ENCODE measurements at regions not wholly inside any gene's neighbourhood (a gene's known extent, or its start where the extent isn't known, plus 50 kb on each side); places are given as distances from the start of the nearest gene placed in this dataset.
"Not testable (repeated sequence)": the region's sequence is repeated elsewhere in the genome, so short reads cannot be mapped to it uniquely, and the experiment has no call there.

DNA sequence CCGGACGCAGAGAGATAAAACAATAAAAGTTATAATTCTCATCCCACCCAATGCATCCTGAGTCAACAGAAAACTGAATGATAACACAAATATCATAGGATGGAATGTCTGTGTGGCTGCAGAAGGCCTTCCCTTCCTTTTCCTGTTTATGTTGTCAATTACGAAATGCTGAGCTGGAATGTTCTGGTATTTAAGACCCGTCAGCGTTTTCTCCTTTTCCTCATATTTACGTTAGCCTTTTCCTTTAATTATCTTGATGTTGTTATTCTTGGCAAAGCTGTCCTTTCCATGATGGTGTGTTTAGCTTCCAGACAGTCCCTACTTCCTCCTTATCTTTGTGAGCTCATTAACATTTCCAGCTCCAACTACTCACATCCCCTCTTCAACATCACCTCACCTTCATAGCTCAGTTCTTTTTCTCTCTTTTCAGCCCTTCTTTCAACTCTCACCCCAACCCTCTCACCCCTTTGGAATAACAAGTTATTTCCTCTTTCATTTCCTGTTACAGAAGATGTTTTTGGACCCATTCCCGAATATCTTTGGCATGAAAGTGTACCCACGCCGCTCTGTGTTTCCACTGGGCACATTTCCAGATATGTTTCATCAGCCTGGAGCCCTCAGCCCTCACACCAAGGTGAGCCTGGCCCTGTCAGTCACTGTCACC lies 221.6 kb downstream of the NR2F1-AS1 start:
- DNase-seq: peak; percentile 65

DNA sequence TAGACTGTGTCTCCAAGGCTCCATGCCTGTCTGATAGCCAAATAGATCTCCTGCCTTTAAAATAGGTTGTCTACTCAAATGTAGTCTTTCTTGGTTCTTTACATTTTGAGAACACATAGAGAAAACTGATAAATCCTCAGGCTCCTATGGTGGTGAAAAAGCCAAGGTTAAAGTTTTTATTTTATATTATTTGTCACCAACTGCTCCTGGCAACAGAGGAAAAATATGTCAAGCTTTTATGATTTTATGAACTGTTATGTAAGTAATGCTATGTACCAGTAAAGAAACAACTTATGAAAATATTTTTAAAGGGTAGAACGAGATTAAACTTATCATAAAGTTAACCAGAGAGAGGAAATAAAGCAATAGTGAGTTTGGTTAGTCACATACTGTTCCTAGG lies 222.8 kb downstream of the NR2F1-AS1 start:
- DNase-seq: peak; percentile 39

DNA sequence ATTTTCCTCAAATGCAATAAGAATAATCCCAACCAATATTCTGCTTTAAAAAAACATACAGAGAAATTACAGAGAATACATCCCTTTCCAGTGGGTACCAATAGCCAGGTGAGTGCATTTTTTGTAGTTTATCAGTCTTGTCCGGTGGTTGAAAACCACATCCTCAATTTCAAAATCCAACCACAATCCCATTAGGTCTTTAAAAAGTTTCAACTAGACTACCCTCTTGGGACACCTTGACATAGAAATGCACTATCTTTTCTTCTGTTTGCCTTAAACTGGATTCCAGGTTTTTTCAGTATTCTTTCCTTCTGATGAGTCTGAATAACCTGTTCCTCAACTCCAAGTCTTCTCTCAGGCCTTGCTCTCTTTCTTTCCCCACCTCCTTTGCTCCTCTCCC lies 223.3 kb downstream of the NR2F1-AS1 start:
- no peak for DNase-seq

DNA sequence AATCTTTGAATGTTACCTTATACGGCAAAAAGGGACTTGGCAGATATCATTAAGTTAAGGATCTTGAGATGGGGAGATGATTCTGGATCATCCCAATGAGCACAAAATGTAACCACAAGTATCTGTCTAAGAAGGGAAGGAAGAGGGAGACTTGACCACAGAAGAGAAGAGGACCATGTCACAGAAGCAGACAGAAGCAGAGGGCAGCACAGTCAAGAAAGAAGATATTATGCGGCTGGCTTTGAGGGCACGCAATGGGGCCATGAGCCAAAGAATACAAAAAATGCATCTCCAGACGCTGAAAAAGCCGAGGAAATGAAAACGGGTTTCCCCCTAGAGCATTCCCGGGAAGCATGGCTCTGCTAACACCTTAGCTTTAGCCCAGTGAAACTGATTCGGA lies 225.3 kb downstream of the NR2F1-AS1 start:
- DNase-seq: no peak

DNA sequence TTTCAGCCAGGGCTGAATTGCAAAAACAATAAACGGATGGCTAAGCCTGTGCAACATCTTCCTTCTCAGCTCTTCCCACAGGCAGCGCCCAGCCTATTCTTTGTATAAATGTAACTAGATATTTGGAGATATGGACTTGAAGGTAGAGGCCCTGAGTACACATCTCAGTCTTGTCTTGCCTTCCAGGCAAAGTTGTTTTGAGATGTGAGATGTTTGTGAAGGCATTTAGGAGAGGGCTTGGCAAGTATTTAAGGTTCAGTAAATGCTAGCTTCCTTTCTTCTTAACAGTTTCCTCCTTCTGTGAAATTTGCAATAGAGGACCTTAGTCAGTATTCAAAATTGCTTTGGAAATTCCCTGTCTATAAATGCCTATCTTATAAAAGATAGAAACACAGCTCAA lies 228.8 kb downstream of the NR2F1-AS1 start:
- DNase-seq: no peak

DNA sequence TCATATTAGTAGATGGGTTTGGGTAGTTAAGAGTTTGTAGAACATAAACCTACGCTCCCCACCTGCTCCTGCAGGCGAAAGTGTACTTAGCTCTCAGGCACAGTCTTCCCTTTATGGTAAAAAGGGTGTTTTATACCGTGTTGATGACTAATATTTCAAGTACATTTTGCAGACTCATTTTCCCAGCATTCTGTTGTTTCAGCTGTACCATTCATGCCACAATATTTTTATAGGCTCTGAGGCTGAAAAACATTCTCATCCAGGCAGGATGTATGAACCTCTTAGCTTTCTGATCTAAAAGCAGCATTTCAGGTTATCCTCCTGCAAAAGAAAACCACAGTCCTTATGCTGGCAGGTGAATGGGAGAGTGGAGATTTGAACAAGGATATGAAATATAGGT lies 231.4 kb downstream of the NR2F1-AS1 start:
- peak; percentile 88 for DNase-seq

DNA sequence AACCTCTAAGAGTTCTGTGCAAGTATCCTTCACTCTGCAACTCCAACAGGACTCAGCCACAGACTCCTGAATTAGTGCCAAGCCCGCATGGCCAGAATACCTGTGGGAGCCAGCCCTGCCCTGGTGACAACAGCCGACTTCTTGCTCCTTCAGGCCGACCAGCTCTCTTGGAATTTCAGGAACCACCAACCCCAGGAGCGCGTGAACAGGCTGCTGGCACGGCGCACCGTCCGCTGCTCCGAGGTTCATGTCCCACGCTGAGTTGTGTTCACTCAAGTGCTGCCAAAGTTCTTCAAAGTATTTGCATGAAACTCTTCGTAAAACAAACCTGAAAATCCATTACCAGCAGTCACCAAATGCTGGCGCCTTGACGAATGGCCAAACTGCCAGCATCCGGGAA lies 232.8 kb downstream of the NR2F1-AS1 start:
- DNase-seq: no peak

DNA sequence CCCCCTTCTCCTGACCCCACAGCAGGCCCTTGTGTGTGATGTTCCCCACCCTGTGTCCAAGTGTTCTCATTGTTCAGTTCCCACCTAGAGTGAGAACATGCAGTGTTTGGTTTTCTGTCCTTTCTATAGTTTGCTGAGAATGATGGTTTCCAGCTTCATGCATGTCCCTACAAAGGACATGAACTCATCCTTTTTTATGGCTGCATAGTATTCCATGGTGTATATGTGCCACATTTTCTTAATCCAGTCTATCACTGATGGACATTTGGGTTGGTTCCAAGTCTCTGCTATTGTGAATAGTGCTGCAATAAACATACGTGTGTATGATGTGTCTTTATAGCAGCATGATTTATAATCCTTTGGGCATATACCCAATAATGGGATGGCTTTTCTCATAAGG lies 234.2 kb downstream of the NR2F1-AS1 start:
- not testable (repeated sequence) for DNase-seq

DNA sequence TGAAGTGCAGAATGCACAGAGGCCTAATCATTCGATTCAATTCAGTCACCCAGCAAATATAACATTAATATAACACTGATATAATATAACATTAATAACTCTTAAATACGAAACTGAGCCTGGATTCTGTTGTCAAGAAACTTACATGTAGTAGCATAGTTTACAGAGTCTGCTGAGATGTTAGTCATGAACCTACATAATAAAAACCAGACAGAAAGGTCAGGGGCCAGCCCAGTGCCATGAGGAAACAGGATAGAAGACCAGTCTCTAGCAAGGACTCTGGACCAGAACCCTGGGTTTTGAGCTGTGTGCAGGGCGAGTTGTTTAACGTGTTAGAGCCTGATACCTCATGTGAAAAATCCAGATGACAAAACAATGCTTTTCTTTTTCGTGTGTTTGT lies 234.7 kb downstream of the NR2F1-AS1 start:
- DNase-seq: no peak

DNA sequence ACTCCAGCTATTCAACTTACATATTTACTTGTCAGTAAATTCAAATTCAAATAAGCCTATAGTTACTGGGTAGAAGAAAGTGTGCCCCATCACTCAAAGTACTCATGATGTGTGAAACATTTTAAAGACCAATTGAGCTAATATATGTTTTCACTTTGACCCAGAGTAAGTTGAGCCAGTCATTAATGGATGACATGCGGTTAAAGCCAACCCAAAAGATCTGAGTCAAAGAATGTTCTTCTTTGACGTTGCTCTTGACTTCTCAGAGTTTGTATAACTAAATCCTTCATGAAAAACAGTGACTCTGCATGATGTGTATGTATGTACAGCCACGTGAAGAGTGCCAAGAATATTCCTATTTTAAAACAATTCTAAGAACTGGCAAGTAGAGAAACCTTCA lies 237.4 kb downstream of the NR2F1-AS1 start:
- DNase-seq: peak; percentile 58

DNA sequence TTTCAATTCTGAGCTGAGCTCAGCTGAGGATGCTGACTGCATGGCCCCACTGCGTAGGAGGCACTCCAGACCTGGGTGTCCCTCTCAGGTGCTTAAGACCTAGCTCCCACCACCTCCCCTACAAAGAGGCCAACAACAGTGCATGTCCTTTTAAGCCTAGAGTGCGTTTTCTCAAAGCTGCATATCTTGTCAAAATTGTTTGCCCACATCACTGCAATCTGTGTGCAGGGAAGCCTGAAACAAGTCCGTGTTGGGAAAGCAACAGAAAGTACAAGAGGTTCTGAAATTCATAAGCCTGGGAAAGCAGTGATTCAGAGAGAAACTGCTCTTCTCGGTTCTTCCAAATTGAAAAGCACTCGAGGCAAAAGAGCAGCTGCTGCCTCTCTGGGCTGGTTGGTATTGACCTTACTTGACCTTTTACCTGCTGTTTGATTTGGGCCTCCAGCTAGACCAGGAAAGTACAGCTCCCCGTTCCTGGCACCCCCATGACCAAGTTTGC lies 238.4 kb downstream of the NR2F1-AS1 start:
- DNase-seq: no peak

DNA sequence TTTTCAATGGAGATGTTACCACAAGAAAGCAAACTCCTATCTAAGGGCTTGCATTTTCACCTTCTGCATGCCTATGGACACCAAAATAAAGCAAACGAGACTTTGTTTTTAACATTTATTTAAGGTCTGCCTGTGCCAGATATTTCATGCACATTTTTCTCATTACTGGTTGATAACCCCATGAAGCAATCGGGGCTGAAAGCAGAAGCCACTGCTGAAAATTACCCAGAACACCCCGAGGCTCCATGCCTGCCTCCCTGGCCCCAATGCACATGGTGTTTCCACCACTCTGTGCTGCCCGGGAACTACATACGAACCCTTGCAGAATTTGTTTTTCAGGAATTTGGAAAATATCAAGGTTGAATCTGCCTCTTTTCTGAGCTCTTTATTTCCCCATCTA lies 240.1 kb downstream of the NR2F1-AS1 start:
- no peak for DNase-seq

DNA sequence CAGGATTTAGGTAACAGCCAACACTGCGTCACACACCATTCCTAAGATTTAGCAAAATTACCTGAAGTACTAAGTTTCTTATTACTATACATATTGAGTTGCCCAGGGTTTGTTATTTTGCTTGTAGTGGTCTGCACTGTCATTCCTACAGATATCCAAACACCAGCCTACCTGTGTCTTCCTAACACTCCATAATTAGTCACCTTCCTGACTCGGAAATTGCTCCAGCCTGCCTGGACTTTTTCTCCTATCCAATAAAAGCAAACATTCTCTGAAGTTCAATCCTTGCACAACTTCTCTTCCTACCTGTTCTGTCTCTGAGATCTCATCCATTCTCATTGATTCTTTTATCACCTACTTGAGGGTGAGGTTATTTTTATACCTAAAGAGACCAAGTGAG lies 243.9 kb downstream of the NR2F1-AS1 start:
- no peak for DNase-seq

DNA sequence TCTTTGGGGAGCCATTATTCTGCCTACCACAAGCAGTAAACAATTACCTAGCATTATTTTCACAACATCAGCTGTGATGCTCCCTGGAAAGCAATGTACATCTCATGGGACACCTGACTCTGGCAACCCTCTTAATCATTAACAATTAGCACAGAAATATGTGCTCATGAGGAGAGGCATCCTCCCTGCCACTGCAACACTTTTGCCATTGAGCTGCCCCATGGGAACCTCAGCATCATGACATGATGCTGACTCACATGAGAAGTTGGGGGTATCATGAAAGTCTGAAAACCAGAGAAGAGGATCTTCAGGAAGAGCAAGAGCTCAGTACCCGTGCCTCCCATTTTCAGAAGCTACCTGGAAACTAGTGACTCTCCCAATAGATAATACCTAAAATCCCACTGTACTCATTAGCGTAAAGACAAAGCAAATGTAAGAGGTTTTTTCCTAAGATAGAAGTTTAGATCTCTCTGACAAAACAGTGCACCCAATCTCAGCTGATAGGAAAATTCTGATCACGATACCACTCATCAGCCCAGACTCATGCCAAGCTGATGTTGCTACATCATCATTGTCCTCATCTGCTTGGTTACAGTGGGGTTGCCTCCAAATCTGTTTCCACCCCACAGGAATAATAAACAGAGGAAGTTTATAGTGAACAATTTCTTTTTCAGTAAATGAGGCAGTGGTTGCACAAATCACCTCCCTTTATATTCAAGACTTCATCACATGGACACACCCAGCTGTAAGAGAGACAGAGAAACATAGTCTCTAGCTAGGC lies 244.5 kb downstream of the NR2F1-AS1 start:
- peak; percentile 17 for DNase-seq

DNA sequence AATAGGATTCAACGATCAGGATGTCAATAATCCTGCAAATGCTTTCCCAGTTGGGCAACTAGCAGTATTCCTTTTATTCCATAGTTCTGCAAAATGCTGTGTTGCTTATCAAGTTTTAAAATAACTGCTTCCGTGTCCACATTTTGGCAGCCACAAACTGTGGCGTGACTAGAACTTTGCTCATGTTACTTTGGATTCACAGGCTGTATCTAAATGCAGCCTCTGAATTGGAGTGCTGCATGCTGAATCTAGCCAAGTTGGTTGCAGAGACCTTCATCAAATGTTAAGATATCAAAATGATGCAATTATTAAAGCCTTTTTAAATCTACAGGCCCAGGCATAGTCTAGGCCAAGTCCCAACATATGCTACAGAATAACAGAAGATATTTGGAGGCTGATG lies 249.2 kb downstream of the NR2F1-AS1 start:
- DNase-seq: no peak

DNA sequence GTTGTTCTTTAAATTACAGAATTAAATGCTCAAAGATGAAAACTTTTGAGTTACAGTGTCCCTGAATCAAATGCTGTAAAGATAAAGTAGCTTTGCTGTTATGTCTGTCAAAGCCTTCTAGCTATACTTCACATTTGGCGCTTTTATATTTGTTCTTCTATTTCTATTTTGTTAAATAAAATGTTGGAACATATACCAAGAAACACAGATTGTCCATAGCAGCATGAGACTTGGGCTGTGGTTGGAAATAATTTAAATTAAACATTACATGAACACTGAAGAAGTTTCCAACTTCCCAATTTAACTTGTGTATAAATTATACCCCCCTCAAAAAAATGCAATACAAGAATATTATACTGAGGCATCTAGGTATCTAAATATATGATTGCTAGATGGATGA lies 249.8 kb downstream of the NR2F1-AS1 start:
- DNase-seq: no peak

DNA sequence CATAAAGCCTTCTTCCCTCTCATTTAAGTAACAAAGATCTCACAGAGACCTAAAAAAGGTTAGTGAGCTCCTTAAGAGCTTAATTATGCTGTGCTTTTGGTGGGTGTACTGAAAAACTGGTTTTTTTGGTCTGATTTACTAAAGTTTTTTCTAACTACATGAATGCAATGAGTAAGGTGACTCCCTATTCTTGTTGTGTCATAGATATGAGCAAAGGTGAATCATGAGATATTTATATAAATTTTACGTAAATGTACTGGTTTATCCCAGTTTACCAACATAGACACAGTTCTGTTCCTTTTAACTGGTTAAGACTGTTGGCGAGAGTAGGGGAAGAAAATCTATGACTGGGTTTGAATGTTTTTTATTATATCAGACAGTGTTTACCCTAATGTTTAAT lies 250.5 kb downstream of the NR2F1-AS1 start:
- DNase-seq: no peak

DNA sequence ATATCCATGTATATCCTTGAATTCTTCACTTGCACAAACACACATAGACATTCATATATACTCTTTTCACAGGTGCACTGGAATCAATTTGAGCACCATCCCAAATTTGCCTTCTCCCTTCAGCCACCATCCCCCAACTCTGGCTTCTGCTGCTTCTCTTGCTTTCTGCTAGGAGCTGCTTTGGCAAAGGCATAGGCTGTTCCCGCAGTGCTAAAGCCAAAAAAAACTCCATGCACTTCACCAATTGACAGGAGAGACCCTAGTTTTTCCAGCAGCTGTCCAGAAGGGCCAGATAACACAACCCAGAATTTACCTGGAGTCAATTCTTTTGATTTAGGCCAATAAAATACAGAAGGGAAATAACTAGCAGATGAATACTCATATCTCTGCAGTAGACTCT lies 251.3 kb downstream of the NR2F1-AS1 start:
- DNase-seq: no peak

DNA sequence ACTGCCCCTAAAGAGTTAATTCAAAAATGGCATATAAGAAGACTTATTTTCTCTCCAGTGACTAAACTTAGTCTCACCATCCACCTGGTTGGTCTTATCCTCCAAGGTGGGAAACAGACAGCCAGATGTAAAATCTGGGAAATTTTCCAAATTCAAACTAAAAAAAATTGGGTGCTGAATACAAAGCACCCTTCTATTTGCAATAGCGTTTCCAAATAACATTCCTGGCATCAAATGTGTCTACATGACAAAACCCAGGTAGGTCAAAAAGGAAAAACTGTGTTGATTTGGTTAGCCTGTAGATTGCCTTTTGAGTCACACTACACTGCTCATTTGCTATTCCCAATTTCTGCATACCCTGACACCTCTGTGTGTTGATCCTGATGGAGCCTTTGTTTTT lies 252.2 kb downstream of the NR2F1-AS1 start:
- no peak for DNase-seq

DNA sequence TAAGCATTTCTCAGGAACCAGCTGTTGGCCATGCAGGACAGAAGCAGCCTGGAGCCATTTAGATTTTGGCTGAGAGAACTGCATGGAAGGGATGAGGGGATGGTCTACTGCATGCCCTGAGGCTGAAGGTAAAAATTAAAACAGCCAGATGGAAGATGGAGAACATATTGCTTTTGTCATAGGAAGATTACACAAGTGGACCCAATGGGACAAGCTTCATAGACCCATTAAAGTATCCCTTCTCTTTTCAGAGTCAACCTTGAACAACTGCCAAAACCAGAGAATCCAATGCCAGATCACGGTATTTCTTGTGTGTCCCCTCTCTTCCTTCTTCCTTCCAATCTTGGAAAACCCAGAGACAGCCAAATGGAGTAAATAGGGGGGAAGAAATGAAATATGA lies 253.4 kb downstream of the NR2F1-AS1 start:
- no peak for DNase-seq

DNA sequence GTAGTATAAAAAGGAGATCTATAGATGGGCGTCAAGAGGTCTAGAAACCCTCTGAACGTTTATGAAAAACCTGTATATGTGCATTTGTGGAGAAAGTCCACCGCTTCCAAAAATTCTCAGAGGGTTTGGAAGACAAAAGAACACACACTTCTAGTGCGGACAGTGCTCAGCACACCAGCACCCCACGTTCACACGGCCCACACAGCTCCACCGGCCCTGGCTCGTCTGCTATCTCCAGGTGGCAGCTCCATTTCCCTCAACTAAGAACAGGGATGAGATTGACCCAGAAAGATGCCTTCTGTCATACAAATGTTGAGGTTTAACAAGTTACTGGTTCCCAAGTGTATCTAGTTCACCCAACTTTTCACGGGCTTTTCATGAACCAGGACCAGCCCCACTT lies 255.1 kb downstream of the NR2F1-AS1 start:
- no peak for DNase-seq

DNA sequence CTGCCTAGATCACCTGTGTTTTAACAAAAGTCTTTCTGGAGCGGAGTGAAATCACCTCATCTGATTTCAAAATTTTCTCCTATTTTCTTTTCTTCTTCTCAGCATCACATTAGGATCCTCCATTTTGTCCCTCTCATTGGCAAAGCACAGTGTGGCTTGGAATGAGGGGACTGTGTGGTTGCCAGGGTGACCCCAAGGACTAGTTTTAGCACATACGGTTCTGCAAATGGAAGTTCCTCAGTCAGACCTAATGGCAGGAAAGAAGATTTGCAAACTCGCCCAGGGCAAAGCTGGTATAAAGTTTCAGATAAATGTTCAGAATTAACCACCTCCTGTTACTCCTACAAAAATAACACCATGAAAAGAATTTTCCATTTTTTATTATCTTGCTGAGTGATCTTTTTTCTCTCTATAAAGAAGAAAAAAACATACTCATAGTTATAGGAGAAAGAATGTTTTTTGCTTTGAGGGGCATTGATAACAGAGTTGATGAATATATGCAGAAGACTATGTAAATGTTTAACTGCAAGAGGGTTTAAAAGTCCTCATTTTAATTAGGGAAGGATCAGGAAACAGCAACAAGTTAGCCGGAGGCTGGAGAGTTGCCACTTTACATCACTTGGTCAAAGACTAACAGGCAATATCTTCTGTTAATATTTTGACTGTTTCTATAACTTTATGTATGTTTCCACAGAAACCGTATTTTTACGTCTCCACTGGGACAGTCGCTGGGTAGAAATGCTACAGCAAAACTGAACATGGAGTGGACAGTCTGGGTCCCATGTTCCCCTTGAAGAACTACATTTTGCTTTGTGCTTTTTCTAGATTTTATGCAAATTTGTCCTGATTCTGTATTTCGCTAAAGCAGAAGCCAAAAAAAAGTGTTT lies 257.8 kb downstream of the NR2F1-AS1 start:
- DNase-seq: no peak

DNA sequence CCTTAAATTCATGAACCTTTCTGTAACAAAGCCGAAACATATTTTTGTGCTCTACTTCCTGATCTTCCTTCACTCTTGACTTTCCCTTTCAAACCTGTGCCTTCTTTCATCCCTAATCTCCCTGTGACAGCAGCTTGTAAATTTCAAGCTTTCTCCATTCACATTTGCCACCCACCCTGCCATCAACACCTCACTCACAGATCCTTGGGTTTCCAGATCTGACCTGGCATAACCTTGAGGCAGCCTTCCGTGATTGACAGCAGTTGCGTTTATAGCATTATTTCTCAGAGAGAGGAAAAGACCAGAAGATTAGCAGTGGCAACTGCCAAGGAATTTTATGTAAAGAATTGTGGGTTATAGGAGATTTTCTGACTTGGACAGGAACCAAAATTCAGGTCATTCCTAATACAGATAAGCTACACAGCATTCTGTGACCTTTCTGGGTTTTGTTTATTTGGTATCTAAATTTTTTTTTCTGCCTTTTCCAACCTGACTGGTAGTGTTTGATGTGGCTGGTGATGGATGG lies 260.0 kb downstream of the NR2F1-AS1 start:
- DNase-seq: no peak

Measured in fibroblast of skin of back (primary cell).